HepG2 (cell line): ENCODE measurements at regions not wholly inside any gene's neighbourhood (a gene's known extent, or its start where the extent isn't known, plus 50 kb on each side); places are given as distances from the start of the nearest gene placed in this dataset.

Experiments used
- CTCF ChIP-seq: sonication (generic); formaldehyde crosslinking; IDR thresholded peaks from 2 replicates; pipeline ENCODE4 v1.5.0; 2020; ENCODE audit warnings: mild to moderate bottlenecking, missing genetic modification reagents, moderate library complexity
- RXRA ChIP-seq: sonication (generic); formaldehyde crosslinking; IDR thresholded peaks from 2 replicates; pipeline ENCODE4 v1.5.1; 2020; ENCODE audit warnings: missing genetic modification reagents

- TF ChIP-seq RXRA (CRISPR knock-in tag) (no peak), CTCF (no peak)
Observed at GRCh38 chr4:138758196-138758595, 257.4 kb upstream of the NOCT start.
